WTC11 (cell line): ENCODE measurements at regions not wholly inside any gene's neighbourhood (a gene's known extent, or its start where the extent isn't known, plus 50 kb on each side); places are given as distances from the start of the nearest gene placed in this dataset.

ENCODE experiments used
- ATAC-seq: fragments of 200-7000 bp; cut with Tn5 transposase; 2 replicates; pipeline ENCODE4 v1.10.0; 2021; ENCODE audit warnings: mild to moderate bottlenecking, moderate library complexity
- CTCF ChIA-PET: fragments of 300-600 bp; sonication (Branson Sonifier 250); formaldehyde crosslinking; loops from one replicate; lab custom pipeline; 2021; ENCODE audit warnings: antibody characterized with exemption; lab: Charles Lee
- POLR2A ChIA-PET: fragments of 350-600 bp; sonication (Branson Sonifier 250); formaldehyde crosslinking; loops from one replicate; lab custom pipeline; 2021; ENCODE audit warnings: antibody characterized with exemption; lab: Charles Lee
- DNase-seq: peaks from one replicate; pipeline ENCODE4 v3.0.0; 2021; ENCODE audit warnings: low spot score
- H3K27ac Mint-ChIP-seq: 2 replicates; pipeline ENCODE4 v1.8.0; 2021; ENCODE audit warnings: mixed read lengths
- H3K27me3 Mint-ChIP-seq: 2 replicates; pipeline ENCODE4 v1.8.0; 2021; ENCODE audit warnings: low read depth, mild to moderate bottlenecking, moderate library complexity, mixed read lengths
- H3K36me3 Mint-ChIP-seq: 2 replicates; pipeline ENCODE4 v1.8.0; 2021; ENCODE audit warnings: mixed read lengths
- H3K4me1 Mint-ChIP-seq: 2 replicates; pipeline ENCODE4 v1.8.0; 2022; ENCODE audit warnings: mixed read lengths
- H3K4me3 Mint-ChIP-seq: 2 replicates; pipeline ENCODE4 v1.8.0; 2021; ENCODE audit warnings: mild to moderate bottlenecking, moderate library complexity, mixed read lengths
- H3K9me3 Mint-ChIP-seq: 2 replicates; pipeline ENCODE4 v1.8.0; 2021; ENCODE audit warnings: mixed read lengths
- ARID4B ChIP-seq: sonication (generic); formaldehyde crosslinking; IDR thresholded peaks from 2 replicates; pipeline ENCODE4 v1.8.0; 2023; ENCODE audit warnings: missing genetic modification reagents, mild to moderate bottlenecking, borderline replicate concordance
- ATF1 ChIP-seq: sonication (generic); formaldehyde crosslinking; IDR thresholded peaks from 2 replicates; pipeline ENCODE4 v1.8.1; 2023; ENCODE audit warnings: mild to moderate bottlenecking, moderate library complexity, missing genetic modification reagents
- CDX4 ChIP-seq: fragments of 250-450 bp; sonication (Bioruptor Pico); IDR thresholded peaks from 2 replicates; pipeline ENCODE4 v1.9.0; 2021; ENCODE audit warnings: moderate library complexity, mild to moderate bottlenecking, inconsistent platforms, borderline replicate concordance
- CREM ChIP-seq: sonication (generic); formaldehyde crosslinking; IDR thresholded peaks from 2 replicates; pipeline ENCODE4 v1.8.1; 2022; ENCODE audit warnings: mild to moderate bottlenecking, missing genetic modification reagents, moderate library complexity
- E2F4 ChIP-seq: sonication (generic); formaldehyde crosslinking; IDR thresholded peaks from 2 replicates; pipeline ENCODE4 v1.8.1; 2022; ENCODE audit warnings: low read depth, mild to moderate bottlenecking, moderate library complexity, missing genetic modification reagents, borderline replicate concordance
- FOXP1 ChIP-seq: sonication (generic); formaldehyde crosslinking; IDR thresholded peaks from 2 replicates; pipeline ENCODE4 v1.8.0; 2022; ENCODE audit warnings: missing genetic modification reagents, mild to moderate bottlenecking, moderate library complexity, borderline replicate concordance
- GTF2I ChIP-seq: fragments of 250-450 bp; sonication (Bioruptor Pico); conservative IDR thresholded peaks from 2 replicates; pipeline ENCODE4 v1.4.0; 2021; ENCODE audit warnings: mild to moderate bottlenecking
- IRF2 ChIP-seq: sonication (generic); formaldehyde crosslinking; IDR thresholded peaks from 2 replicates; pipeline ENCODE4 v1.8.0; 2022; ENCODE audit warnings: low read depth, missing genetic modification reagents, borderline replicate concordance
- KAT7 ChIP-seq: sonication (generic); formaldehyde crosslinking; IDR thresholded peaks from 2 replicates; pipeline ENCODE4 v1.8.1; 2023; ENCODE audit warnings: missing genetic modification reagents, mild to moderate bottlenecking, borderline replicate concordance
- NR2C2 ChIP-seq: sonication (generic); formaldehyde crosslinking; IDR thresholded peaks from 2 replicates; pipeline ENCODE4 v1.8.0; 2022; ENCODE audit warnings: mild to moderate bottlenecking, missing genetic modification reagents
- PRRX2 ChIP-seq: fragments of 250-450 bp; sonication (Bioruptor Pico); IDR thresholded peaks from 2 replicates; pipeline ENCODE4 v1.8.0; 2021; ENCODE audit warnings: mild to moderate bottlenecking
- TEAD1 ChIP-seq: sonication (generic); formaldehyde crosslinking; IDR thresholded peaks from 2 replicates; pipeline ENCODE4 v1.8.0; 2022; ENCODE audit warnings: mild to moderate bottlenecking, missing genetic modification reagents
- TEAD4 ChIP-seq: sonication (generic); formaldehyde crosslinking; IDR thresholded peaks from 2 replicates; pipeline ENCODE4 v1.8.0; 2022; ENCODE audit warnings: mild to moderate bottlenecking, missing genetic modification reagents
- ZBTB21 ChIP-seq: sonication (generic); formaldehyde crosslinking; IDR thresholded peaks from 2 replicates; pipeline ENCODE4 v1.8.1; 2023; ENCODE audit warnings: mild to moderate bottlenecking, missing genetic modification reagents, borderline replicate concordance
- ZNF121 ChIP-seq: sonication (generic); formaldehyde crosslinking; IDR thresholded peaks from 2 replicates; pipeline ENCODE4 v1.8.0; 2023; ENCODE audit warnings: missing genetic modification reagents
- ZNF281 ChIP-seq: sonication (generic); formaldehyde crosslinking; IDR thresholded peaks from 2 replicates; pipeline ENCODE4 v1.8.0; 2023; ENCODE audit warnings: mild to moderate bottlenecking, missing genetic modification reagents
- TF ChIP-seq, protein P1 (sequence below): sonication (generic); formaldehyde crosslinking; IDR thresholded peaks from 2 replicates; pipeline ENCODE4 v1.8.0; 2022; ENCODE audit warnings: mild to moderate bottlenecking, missing genetic modification reagents
- TF ChIP-seq, protein P2 (sequence below): fragments of 200-600 bp; IDR thresholded peaks from 2 replicates; pipeline ENCODE4 v1.8.0; 2022; ENCODE audit warnings: antibody characterized with exemption
- TF ChIP-seq, protein P3 (sequence below): sonication (generic); formaldehyde crosslinking; IDR thresholded peaks from 2 replicates; pipeline ENCODE4 v1.8.1; 2023; ENCODE audit warnings: mild to moderate bottlenecking, missing genetic modification reagents

- DNase-seq: no peak
- CTCF ChIA-PET: interaction anchor here (1.6 kb wide), 1 partner anchor 22 kb away, joined by 4 read pairs; no protein-coding TSS in a partner anchor
- H3K27ac Mint-ChIP-seq: no peak overlapping the region
- POLR2A ChIA-PET: no interaction called here
- no peak for TF ChIP-seq ZBTB21 (CRISPR knock-in tag)
- no peak for TF ChIP-seq TEAD1 (CRISPR knock-in tag)
- TF ChIP-seq GTF2I (CRISPR knock-in tag): no peak
- H3K9me3 Mint-ChIP-seq: peaks cover 6% of the 10 kb centered on the region
- no peaks in the 10 kb centered on the region for H3K4me1 Mint-ChIP-seq
- no peaks in the 10 kb centered on the region for H3K27me3 Mint-ChIP-seq
- H3K36me3 Mint-ChIP-seq: no peaks in the 10 kb centered on the region
- no peak overlapping the region for H3K4me3 Mint-ChIP-seq
- ATAC-seq: no peak
Observed at GRCh38 chr3:145754605-145755289, 406.2 kb downstream of the PLOD2 start.

DNA sequence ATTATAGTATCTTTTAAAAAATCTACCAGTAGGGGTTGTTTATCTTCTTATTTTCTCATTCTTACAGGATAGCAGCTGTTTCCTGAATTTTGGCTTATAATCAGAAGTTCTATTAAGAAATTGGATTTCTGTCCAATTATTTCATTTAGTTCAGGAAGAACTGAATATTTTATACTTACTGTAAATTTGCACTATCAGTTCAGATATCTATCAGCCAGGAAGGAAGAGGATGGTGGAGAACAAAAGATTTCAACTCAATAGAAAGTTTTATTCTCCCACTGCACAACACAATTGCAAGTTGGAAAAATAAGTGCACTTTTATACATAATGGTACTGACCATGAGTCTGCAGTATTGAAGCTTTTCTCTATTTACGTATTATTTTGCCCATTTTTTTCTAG lies 400.9 kb downstream of the PLOD2 start:
- H3K36me3 Mint-ChIP-seq: no peaks in the 10 kb centered on the region
- TF ChIP-seq GTF2I (CRISPR knock-in tag) (no peak), FOXP1 (CRISPR knock-in tag) (no peak), ATF1 (CRISPR knock-in tag) (no peak), KAT7 (CRISPR knock-in tag) (no peak), CREM (no peak), IRF2 (CRISPR knock-in tag) (no peak), TEAD4 (CRISPR knock-in tag) (no peak), NR2C2 (CRISPR knock-in tag) (no peak), CDX4 (CRISPR knock-in tag) (no peak), ZNF121 (CRISPR knock-in tag) (no peak), PRRX2 (CRISPR knock-in tag) (no peak), ARID4B (CRISPR knock-in tag) (no peak), ZNF281 (CRISPR knock-in tag) (no peak), E2F4 (no peak)
- TF ChIP-seq, protein P1, sequence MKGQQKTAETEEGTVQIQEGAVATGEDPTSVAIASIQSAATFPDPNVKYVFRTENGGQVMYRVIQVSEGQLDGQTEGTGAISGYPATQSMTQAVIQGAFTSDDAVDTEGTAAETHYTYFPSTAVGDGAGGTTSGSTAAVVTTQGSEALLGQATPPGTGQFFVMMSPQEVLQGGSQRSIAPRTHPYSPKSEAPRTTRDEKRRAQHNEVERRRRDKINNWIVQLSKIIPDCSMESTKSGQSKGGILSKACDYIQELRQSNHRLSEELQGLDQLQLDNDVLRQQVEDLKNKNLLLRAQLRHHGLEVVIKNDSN (CRISPR knock-in tag): no peak
- TF ChIP-seq, protein P2, sequence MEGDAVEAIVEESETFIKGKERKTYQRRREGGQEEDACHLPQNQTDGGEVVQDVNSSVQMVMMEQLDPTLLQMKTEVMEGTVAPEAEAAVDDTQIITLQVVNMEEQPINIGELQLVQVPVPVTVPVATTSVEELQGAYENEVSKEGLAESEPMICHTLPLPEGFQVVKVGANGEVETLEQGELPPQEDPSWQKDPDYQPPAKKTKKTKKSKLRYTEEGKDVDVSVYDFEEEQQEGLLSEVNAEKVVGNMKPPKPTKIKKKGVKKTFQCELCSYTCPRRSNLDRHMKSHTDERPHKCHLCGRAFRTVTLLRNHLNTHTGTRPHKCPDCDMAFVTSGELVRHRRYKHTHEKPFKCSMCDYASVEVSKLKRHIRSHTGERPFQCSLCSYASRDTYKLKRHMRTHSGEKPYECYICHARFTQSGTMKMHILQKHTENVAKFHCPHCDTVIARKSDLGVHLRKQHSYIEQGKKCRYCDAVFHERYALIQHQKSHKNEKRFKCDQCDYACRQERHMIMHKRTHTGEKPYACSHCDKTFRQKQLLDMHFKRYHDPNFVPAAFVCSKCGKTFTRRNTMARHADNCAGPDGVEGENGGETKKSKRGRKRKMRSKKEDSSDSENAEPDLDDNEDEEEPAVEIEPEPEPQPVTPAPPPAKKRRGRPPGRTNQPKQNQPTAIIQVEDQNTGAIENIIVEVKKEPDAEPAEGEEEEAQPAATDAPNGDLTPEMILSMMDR: no peak
- TF ChIP-seq, protein P3, sequence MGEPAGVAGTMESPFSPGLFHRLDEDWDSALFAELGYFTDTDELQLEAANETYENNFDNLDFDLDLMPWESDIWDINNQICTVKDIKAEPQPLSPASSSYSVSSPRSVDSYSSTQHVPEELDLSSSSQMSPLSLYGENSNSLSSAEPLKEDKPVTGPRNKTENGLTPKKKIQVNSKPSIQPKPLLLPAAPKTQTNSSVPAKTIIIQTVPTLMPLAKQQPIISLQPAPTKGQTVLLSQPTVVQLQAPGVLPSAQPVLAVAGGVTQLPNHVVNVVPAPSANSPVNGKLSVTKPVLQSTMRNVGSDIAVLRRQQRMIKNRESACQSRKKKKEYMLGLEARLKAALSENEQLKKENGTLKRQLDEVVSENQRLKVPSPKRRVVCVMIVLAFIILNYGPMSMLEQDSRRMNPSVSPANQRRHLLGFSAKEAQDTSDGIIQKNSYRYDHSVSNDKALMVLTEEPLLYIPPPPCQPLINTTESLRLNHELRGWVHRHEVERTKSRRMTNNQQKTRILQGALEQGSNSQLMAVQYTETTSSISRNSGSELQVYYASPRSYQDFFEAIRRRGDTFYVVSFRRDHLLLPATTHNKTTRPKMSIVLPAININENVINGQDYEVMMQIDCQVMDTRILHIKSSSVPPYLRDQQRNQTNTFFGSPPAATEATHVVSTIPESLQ (CRISPR knock-in tag): no peak
- H3K27ac Mint-ChIP-seq: no peak overlapping the region

More for the DNA sequence above, 400.9 kb downstream of the PLOD2 start:
- peaks cover 4% of the 10 kb centered on the region for H3K9me3 Mint-ChIP-seq
- ATAC-seq (no peak), DNase-seq (no peak)
- ChIA-PET POLR2A (no interaction called here), CTCF (no interaction called here)
- no peak overlapping the region for H3K4me3 Mint-ChIP-seq
- H3K27me3 Mint-ChIP-seq: no peaks in the 10 kb centered on the region
- H3K4me1 Mint-ChIP-seq: no peaks in the 10 kb centered on the region
